Kidney (tissue), 13 donors: ENCODE measurements at regions not wholly inside any gene's neighbourhood (a gene's known extent, or its start where the extent isn't known, plus 50 kb on each side); places are given as distances from the start of the nearest gene placed in this dataset.

Experiments
- DNase-seq, 5 donors: peaks; one replicate each; pipeline ENCODE4 v3.0.0-alpha.2; 2013 to 2020
- FAIRE-seq: peaks from 2 replicates; lab custom pipeline; 2012; peaks lifted over from hg19 to GRCh38; lab: Jason Lieb, UNC
- H3K27ac ChIP-seq, 2 donors: one replicate each; pipeline ENCODE4 v1.7.0; 2013; ENCODE audit warnings: low read depth in 2 of 2, low read length in 2 of 2, inconsistent platforms in 1 of 2
- H3K27me3 ChIP-seq: one replicate; pipeline ENCODE4 v1.7.1; 2013; ENCODE audit warnings: low read length, inconsistent platforms; ENCODE audit not compliant: control insufficient read depth, insufficient read depth
- H3K36me3 ChIP-seq, 3 donors: one replicate each; pipeline versions ENCODE4 v1.7.0 to v1.7.1; 2013; ENCODE audit warnings: low read length in 3 of 3, control low read depth in 1 of 3, inconsistent platforms in 1 of 3; ENCODE audit not compliant: insufficient read depth in 3 of 3, control insufficient read depth in 2 of 3
- H3K4me1 ChIP-seq, 3 donors: one replicate each; pipeline versions ENCODE4 v1.7.0 to v1.7.1; 2013; ENCODE audit warnings: low read length in 3 of 3, inconsistent platforms in 1 of 3, low read depth in 1 of 3; ENCODE audit not compliant: control insufficient read depth in 2 of 3, insufficient read depth in 2 of 3
- H3K4me3 ChIP-seq, 3 donors: one replicate each; pipeline versions ENCODE4 v1.7.0 to v1.8.1; 2013; ENCODE audit warnings: low read length in 3 of 3, control low read depth in 1 of 3, inconsistent platforms in 1 of 3
- H3K9ac ChIP-seq, 3 donors: one replicate each; pipeline versions ENCODE4 v1.7.0 to v1.7.1; 2013; ENCODE audit warnings: low read length in 3 of 3, control low read depth in 1 of 3, inconsistent platforms in 1 of 3
- H3K9me3 ChIP-seq, 3 donors: one replicate each; pipeline versions ENCODE4 v1.7.0 to v1.7.1; 2013; ENCODE audit warnings: low read length in 3 of 3, control low read depth in 1 of 3, inconsistent platforms in 1 of 3; ENCODE audit not compliant: control insufficient read depth in 2 of 3, insufficient read depth in 1 of 3
- intact Hi-C: fragments of 100-400 bp; cut with DNase I; formaldehyde crosslinking; loops from one replicate; pipeline ENCODE4 v1.11.1; 2022
- TF ChIP-seq, protein P1 (sequence below): IDR thresholded peaks from 3 replicates; pipeline ENCODE4 v1.5.1; 2012; ENCODE audit warnings: mild to moderate bottlenecking, moderate library complexity, borderline replicate concordance; ENCODE audit not compliant: insufficient read depth; ENCODE audit errors: extremely low read depth
- donor health status: control.
- donor health status: control.
- donor health status: control.
- donor health status: control.
- donor health status: control.
- donor health status: DM: yes; HTN: yes; CAD: no.
- donor health status: Normal renal cell carcinoma (clear cell type).

DNA sequence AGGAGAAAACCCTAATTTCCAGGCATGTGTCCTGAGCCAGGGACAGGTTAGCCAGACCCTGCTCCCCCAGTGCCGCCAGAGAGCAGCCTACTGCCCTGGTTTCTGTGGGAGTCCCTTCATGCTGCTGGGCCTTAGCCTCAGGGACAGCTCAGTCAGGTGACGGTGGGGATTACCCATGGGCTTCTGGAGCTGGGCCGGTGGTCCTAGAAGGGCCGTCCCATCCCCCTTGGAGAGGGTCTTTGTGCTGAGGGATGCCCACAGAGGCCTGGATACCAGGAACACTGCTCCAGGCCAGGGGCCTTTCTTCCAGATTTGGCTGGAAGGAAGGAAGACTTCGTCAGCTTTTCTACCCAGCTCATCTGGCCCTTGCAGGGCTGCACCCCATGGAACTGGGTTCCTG lies 71.4 kb upstream of the ZNF722 start:
- Histone ChIP-seq H3K27ac (no peak overlapping the region), H3K4me1 (peaks cover 0 to 5% (median 0%) of the 10 kb centered on the region in 3 donors), H3K9me3 (no peaks in the 10 kb centered on the region), H3K36me3 (no peaks in the 10 kb centered on the region), H3K9ac (peak overlapping the region in 1 of 3 donors; percentile 67), H3K4me3 (peak overlapping the region in 2 of 3 donors; percentile 83 to 92), H3K27me3 (no peaks in the 10 kb centered on the region)
- TF ChIP-seq, protein P1, sequence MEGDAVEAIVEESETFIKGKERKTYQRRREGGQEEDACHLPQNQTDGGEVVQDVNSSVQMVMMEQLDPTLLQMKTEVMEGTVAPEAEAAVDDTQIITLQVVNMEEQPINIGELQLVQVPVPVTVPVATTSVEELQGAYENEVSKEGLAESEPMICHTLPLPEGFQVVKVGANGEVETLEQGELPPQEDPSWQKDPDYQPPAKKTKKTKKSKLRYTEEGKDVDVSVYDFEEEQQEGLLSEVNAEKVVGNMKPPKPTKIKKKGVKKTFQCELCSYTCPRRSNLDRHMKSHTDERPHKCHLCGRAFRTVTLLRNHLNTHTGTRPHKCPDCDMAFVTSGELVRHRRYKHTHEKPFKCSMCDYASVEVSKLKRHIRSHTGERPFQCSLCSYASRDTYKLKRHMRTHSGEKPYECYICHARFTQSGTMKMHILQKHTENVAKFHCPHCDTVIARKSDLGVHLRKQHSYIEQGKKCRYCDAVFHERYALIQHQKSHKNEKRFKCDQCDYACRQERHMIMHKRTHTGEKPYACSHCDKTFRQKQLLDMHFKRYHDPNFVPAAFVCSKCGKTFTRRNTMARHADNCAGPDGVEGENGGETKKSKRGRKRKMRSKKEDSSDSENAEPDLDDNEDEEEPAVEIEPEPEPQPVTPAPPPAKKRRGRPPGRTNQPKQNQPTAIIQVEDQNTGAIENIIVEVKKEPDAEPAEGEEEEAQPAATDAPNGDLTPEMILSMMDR: no peak
- DNase-seq (no peak), FAIRE-seq (no peak)
- intact Hi-C loops: no loop called here

GRCh38 chr7:63931057-63931600 lies 67.5 kb upstream of the ZNF722 start:
- intact Hi-C loops: no loop called here
- H3K27ac ChIP-seq: no peak overlapping the region
- peaks cover 0 to 5% (median 0%) of the 10 kb centered on the region in 3 donors for H3K4me1 ChIP-seq
- DNase-seq: no peak
- no peak overlapping the region for H3K9ac ChIP-seq
- H3K9me3 ChIP-seq: peaks cover 0 to 4% (median 2%) of the 10 kb centered on the region in 3 donors
- no peaks in the 10 kb centered on the region for H3K27me3 ChIP-seq
- TF ChIP-seq, protein P1: no peak
- no peak overlapping the region for H3K4me3 ChIP-seq
- H3K36me3 ChIP-seq: no peaks in the 10 kb centered on the region
- no peak for FAIRE-seq

- Histone ChIP-seq H3K4me3 (no peak overlapping the region), H3K27me3 (no peaks in the 10 kb centered on the region), H3K4me1 (peaks cover 0 to under 1% (median 0%) of the 10 kb centered on the region in 3 donors), H3K9me3 (peaks cover 0 to 4% (median 2%) of the 10 kb centered on the region in 3 donors), H3K27ac (no peak overlapping the region), H3K9ac (no peak overlapping the region), H3K36me3 (no peaks in the 10 kb centered on the region)
- DNase-seq: no peak
- intact Hi-C loops: no loop called here
- FAIRE-seq: no peak
- TF ChIP-seq, protein P1: no peak
Observed at GRCh38 chr7:63931985-63932577, 66.6 kb upstream of the ZNF722 start.
